HEK293T (cell line): ENCODE measurements at regions not wholly inside any gene's neighbourhood (a gene's known extent, or its start where the extent isn't known, plus 50 kb on each side); places are given as distances from the start of the nearest gene placed in this dataset.

Experiments
- ARNT ChIP-seq: fragments of 450-650 bp; IDR thresholded peaks from 2 replicates; pipeline ENCODE4 v1.6.1; 2017; ENCODE audit warnings: mild to moderate bottlenecking
- ELF4 ChIP-seq: fragments of 450-650 bp; IDR thresholded peaks from 2 replicates; pipeline ENCODE4 v1.6.1; 2017; ENCODE audit warnings: antibody characterized with exemption
- FOXM1 ChIP-seq: fragments of 450-650 bp; IDR thresholded peaks from 2 replicates; pipeline ENCODE4 v1.6.1; 2017; ENCODE audit warnings: mild to moderate bottlenecking, borderline replicate concordance
- L3MBTL2 ChIP-seq: fragments of 450-650 bp; conservative IDR thresholded peaks from 2 replicates; pipeline ENCODE4 v1.6.1; 2016; ENCODE audit warnings: mild to moderate bottlenecking
- LEF1 ChIP-seq: fragments of 450-650 bp; IDR thresholded peaks from 2 replicates; pipeline ENCODE4 v1.6.1; 2017; ENCODE audit warnings: mild to moderate bottlenecking, borderline replicate concordance
- SP1 ChIP-seq: fragments of 450-650 bp; IDR thresholded peaks from 2 replicates; pipeline ENCODE4 v1.6.1; 2017
- SUZ12 ChIP-seq: fragments of 450-650 bp; IDR thresholded peaks from 2 replicates; pipeline ENCODE4 v1.6.1; 2016; ENCODE audit warnings: mild to moderate bottlenecking
- TF ChIP-seq, protein P1 (sequence below): fragments of 450-650 bp; IDR thresholded peaks from 2 replicates; pipeline ENCODE4 v1.6.1; 2016

DNA sequence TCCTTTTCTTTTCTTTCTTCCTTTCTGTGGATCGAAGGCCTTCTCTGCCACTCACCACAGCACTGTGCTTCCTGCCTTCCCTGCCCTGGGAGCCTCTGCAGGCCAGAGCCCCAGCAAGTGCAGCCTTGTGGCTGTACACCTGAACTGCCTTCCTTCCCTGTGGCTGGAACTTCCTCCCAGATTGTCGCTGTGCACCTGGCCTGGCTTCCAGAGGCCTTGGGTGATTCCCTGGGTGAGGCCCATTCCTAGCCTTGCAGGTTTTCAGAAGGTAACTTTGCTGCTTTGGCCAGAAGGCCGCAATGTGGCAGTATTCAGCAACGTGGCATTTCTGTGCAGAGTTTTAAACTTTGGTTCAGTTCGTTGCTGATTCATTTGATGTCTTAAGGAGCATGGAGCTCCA, 50.1 kb upstream of the RASGEF1A start:
- TF ChIP-seq SP1, result no peak
- TF ChIP-seq, protein P1, sequence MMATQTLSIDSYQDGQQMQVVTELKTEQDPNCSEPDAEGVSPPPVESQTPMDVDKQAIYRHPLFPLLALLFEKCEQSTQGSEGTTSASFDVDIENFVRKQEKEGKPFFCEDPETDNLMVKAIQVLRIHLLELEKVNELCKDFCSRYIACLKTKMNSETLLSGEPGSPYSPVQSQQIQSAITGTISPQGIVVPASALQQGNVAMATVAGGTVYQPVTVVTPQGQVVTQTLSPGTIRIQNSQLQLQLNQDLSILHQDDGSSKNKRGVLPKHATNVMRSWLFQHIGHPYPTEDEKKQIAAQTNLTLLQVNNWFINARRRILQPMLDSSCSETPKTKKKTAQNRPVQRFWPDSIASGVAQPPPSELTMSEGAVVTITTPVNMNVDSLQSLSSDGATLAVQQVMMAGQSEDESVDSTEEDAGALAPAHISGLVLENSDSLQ, result no peak
- no peak for TF ChIP-seq ELF4
- TF ChIP-seq LEF1, result no peak
- no peak for TF ChIP-seq FOXM1
- no peak for TF ChIP-seq ARNT
- TF ChIP-seq L3MBTL2, result no peak
- no peak for TF ChIP-seq SUZ12
